ENCODE measurements at regions not wholly inside any gene's neighbourhood (a gene's known extent, or its start where the extent isn't known, plus 50 kb on each side); places are given as distances from the start of the nearest gene placed in this dataset.
"Not testable (repeated sequence)": the region's sequence is repeated elsewhere in the genome, so short reads cannot be mapped to it uniquely, and the experiment has no call there.

- TF ChIP-seq POLR2A (IDR thresholded peaks at IDR 0.05) = not testable (repeated sequence)
- TF ChIP-seq, protein P1, sequence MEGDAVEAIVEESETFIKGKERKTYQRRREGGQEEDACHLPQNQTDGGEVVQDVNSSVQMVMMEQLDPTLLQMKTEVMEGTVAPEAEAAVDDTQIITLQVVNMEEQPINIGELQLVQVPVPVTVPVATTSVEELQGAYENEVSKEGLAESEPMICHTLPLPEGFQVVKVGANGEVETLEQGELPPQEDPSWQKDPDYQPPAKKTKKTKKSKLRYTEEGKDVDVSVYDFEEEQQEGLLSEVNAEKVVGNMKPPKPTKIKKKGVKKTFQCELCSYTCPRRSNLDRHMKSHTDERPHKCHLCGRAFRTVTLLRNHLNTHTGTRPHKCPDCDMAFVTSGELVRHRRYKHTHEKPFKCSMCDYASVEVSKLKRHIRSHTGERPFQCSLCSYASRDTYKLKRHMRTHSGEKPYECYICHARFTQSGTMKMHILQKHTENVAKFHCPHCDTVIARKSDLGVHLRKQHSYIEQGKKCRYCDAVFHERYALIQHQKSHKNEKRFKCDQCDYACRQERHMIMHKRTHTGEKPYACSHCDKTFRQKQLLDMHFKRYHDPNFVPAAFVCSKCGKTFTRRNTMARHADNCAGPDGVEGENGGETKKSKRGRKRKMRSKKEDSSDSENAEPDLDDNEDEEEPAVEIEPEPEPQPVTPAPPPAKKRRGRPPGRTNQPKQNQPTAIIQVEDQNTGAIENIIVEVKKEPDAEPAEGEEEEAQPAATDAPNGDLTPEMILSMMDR (IDR thresholded peaks at IDR 0.05) = not testable (repeated sequence)
Measured at GRCh38 chr11:71126401-71126800, 126.0 kb downstream of the SHANK2 start.

All from sigmoid colon (tissue), 3 donors.